HepG2 (cell line): ENCODE measurements at regions not wholly inside any gene's neighbourhood (a gene's known extent, or its start where the extent isn't known, plus 50 kb on each side); places are given as distances from the start of the nearest gene placed in this dataset.

Experiments
- GMEB1 ChIP-seq: sonication (generic); formaldehyde crosslinking; IDR thresholded peaks from 2 replicates; pipeline ENCODE4 v1.5.1; 2020; ENCODE audit warnings: missing genetic modification reagents, mild to moderate bottlenecking, borderline replicate concordance
- RXRA ChIP-seq: sonication (generic); formaldehyde crosslinking; IDR thresholded peaks from 2 replicates; pipeline ENCODE4 v1.5.1; 2020; ENCODE audit warnings: missing genetic modification reagents
- TEAD3 ChIP-seq: optimal IDR thresholded peaks from 2 replicates; pipeline ENCODE3; 2016; ENCODE audit warnings: borderline replicate concordance
- YEATS2 ChIP-seq: sonication (generic); formaldehyde crosslinking; IDR thresholded peaks from 2 replicates; pipeline ENCODE4 v1.4.0; 2020; ENCODE audit warnings: missing genetic modification reagents, borderline replicate concordance
- ZBTB4 ChIP-seq: sonication (generic); formaldehyde crosslinking; IDR thresholded peaks from 2 replicates; pipeline ENCODE4 v1.4.0; 2020; ENCODE audit warnings: missing genetic modification reagents, mild to moderate bottlenecking, borderline replicate concordance
- ZC3H4 ChIP-seq: sonication (generic); formaldehyde crosslinking; IDR thresholded peaks from 2 replicates; pipeline ENCODE4 v1.4.0; 2020; ENCODE audit warnings: missing genetic modification reagents, borderline replicate concordance
- ZFP1 ChIP-seq: IDR thresholded peaks from 2 replicates; pipeline ENCODE4 v1.6.1; 2016
- ZKSCAN8 ChIP-seq: IDR thresholded peaks from 2 replicates; pipeline ENCODE4 v1.6.1; 2016; ENCODE audit warnings: borderline replicate concordance, missing genetic modification reagents, missing compliant biosample characterization
- ZMAT3 ChIP-seq: sonication (generic); formaldehyde crosslinking; conservative IDR thresholded peaks from 2 replicates; pipeline ENCODE4 v1.7.0; 2021; ENCODE audit warnings: missing genetic modification reagents
- TF ChIP-seq, protein P1 (sequence below): sonication (generic); formaldehyde crosslinking; IDR thresholded peaks from 2 replicates; pipeline ENCODE4 v1.8.0; 2022; ENCODE audit warnings: missing genetic modification reagents, mild to moderate bottlenecking, moderate library complexity, borderline replicate concordance
- TF ChIP-seq, protein P2 (sequence below): sonication (generic); formaldehyde crosslinking; IDR thresholded peaks from 2 replicates; pipeline ENCODE4 v1.5.0; 2020; ENCODE audit warnings: mild to moderate bottlenecking, missing genetic modification reagents, borderline replicate concordance
- TF ChIP-seq, protein P3 (sequence below): sonication (generic); formaldehyde crosslinking; IDR thresholded peaks from 2 replicates; pipeline ENCODE4 v1.5.1; 2020; ENCODE audit warnings: mild to moderate bottlenecking, missing genetic modification reagents, moderate library complexity

DNA sequence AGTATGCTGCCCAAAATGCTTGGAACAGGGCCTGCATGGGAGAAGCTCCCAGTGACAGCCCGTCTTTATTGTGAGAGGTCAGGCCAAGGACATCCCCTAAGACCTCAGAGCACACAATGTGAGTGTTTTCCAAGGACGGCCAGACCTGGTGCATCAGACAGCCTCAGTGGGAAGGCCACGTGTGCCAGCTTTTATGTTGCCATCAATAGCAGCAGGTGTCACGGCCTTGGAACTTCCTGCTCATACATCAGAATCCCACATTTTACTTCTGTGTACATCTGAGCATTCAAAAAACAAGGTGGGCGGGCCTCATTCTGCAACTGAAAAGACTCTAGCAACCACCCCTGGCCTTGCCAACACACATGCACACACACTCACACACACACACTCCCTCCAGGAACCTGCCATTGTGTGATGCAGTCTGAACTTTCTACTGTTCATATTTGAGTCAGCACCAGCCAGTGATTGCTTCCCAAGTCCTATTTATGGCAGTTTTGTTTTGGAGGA, 753.1 kb upstream of the TBX3 start (continued):
- TF ChIP-seq, protein P1, sequence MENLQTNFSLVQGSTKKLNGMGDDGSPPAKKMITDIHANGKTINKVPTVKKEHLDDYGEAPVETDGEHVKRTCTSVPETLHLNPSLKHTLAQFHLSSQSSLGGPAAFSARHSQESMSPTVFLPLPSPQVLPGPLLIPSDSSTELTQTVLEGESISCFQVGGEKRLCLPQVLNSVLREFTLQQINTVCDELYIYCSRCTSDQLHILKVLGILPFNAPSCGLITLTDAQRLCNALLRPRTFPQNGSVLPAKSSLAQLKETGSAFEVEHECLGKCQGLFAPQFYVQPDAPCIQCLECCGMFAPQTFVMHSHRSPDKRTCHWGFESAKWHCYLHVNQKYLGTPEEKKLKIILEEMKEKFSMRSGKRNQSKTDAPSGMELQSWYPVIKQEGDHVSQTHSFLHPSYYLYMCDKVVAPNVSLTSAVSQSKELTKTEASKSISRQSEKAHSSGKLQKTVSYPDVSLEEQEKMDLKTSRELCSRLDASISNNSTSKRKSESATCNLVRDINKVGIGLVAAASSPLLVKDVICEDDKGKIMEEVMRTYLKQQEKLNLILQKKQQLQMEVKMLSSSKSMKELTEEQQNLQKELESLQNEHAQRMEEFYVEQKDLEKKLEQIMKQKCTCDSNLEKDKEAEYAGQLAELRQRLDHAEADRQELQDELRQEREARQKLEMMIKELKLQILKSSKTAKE (CRISPR knock-in tag): peak; percentile 75; the same call in 1 of the 2 replicates
- TF ChIP-seq RXRA (CRISPR knock-in tag): peak; percentile 88
- TF ChIP-seq ZBTB4 (CRISPR knock-in tag): peak; percentile 65; the same call in 1 of the 2 replicates
- TF ChIP-seq, protein P2, sequence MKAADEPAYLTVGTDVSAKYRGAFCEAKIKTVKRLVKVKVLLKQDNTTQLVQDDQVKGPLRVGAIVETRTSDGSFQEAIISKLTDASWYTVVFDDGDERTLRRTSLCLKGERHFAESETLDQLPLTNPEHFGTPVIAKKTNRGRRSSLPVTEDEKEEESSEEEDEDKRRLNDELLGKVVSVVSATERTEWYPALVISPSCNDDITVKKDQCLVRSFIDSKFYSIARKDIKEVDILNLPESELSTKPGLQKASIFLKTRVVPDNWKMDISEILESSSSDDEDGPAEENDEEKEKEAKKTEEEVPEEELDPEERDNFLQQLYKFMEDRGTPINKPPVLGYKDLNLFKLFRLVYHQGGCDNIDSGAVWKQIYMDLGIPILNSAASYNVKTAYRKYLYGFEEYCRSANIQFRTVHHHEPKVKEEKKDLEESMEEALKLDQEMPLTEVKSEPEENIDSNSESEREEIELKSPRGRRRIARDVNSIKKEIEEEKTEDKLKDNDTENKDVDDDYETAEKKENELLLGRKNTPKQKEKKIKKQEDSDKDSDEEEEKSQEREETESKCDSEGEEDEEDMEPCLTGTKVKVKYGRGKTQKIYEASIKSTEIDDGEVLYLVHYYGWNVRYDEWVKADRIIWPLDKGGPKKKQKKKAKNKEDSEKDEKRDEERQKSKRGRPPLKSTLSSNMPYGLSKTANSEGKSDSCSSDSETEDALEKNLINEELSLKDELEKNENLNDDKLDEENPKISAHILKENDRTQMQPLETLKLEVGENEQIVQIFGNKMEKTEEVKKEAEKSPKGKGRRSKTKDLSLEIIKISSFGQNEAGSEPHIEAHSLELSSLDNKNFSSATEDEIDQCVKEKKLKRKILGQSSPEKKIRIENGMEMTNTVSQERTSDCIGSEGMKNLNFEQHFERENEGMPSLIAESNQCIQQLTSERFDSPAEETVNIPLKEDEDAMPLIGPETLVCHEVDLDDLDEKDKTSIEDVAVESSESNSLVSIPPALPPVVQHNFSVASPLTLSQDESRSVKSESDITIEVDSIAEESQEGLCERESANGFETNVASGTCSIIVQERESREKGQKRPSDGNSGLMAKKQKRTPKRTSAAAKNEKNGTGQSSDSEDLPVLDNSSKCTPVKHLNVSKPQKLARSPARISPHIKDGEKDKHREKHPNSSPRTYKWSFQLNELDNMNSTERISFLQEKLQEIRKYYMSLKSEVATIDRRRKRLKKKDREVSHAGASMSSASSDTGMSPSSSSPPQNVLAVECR (CRISPR knock-in tag): peak; percentile 17; the same call in 1 of the 2 replicates
- TF ChIP-seq ZKSCAN8 (CRISPR knock-in tag): 0 out of 2 replicates have a peak, but pooled peaks have one; percentile 46
- TF ChIP-seq, protein P3, sequence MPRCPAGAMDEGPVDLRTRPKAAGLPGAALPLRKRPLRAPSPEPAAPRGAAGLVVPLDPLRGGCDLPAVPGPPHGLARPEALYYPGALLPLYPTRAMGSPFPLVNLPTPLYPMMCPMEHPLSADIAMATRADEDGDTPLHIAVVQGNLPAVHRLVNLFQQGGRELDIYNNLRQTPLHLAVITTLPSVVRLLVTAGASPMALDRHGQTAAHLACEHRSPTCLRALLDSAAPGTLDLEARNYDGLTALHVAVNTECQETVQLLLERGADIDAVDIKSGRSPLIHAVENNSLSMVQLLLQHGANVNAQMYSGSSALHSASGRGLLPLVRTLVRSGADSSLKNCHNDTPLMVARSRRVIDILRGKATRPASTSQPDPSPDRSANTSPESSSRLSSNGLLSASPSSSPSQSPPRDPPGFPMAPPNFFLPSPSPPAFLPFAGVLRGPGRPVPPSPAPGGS (CRISPR knock-in tag): peak; percentile 36; the same call in 1 of the 2 replicates
- no peak for TF ChIP-seq ZC3H4
- 0 out of 2 replicates have a peak, but pooled peaks have one; percentile 29 for TF ChIP-seq ZMAT3 (CRISPR knock-in tag)
- TF ChIP-seq YEATS2 (CRISPR knock-in tag): no peak
- peak; percentile 78 for TF ChIP-seq TEAD3
- TF ChIP-seq GMEB1: peak; percentile 55; the same call in 1 of the 2 replicates
- TF ChIP-seq ZFP1 (CRISPR knock-in tag): no peak
- TF ChIP-seq, all 625 proteins: peak for 133
